Amygdala (tissue), 56 donors: ENCODE measurements at regions not wholly inside any gene's neighbourhood (a gene's known extent, or its start where the extent isn't known, plus 50 kb on each side); places are given as distances from the start of the nearest gene placed in this dataset.
"Not testable (repeated sequence)": the region's sequence is repeated elsewhere in the genome, so short reads cannot be mapped to it uniquely, and the experiment has no call there.

ENCODE experiments used
- DNase-seq, 56 donors: peaks; one replicate each; lab custom pipeline; 2025; lab: John Stamatoyannopoulos, UW

DNA sequence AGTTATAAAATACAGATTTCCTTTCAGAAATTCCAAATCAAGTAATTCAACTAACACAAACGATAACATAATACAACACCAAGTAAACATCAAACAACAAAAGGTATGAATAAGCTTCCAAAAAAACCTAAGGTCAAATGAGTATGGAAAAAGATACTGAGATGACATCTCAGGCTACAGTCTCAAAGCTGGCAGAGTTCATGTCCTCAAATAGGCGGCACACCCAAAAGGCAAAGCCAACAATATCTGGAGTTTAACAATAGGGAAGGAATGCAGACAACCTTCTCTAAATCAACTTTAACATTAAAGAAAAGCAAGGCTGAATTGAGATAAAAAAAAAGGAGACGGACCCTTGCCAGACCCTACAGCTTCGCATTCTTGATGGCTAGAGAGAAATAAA, 346.6 kb downstream of the RSL24D1 start:
- no peak for DNase-seq

DNA sequence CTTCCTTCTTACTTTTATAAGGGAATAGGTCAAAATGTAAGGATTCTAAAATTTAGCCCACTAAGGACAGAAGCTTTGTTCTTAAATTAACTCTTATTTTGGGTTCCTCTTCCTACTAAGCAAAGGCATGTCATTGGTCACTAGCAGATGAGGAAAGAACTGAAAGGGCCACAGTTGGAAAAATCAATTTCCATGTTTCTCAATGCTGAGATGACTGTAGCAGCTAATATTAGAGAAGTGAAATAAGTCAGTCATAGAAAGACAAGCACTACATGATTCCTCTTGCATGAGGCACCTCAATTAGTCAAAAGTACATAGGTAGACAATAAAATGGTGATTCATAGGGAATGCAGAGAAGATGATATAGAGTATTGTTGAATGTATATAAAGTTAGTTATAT, 353.7 kb downstream of the RSL24D1 start:
- DNase-seq, result no peak

DNA sequence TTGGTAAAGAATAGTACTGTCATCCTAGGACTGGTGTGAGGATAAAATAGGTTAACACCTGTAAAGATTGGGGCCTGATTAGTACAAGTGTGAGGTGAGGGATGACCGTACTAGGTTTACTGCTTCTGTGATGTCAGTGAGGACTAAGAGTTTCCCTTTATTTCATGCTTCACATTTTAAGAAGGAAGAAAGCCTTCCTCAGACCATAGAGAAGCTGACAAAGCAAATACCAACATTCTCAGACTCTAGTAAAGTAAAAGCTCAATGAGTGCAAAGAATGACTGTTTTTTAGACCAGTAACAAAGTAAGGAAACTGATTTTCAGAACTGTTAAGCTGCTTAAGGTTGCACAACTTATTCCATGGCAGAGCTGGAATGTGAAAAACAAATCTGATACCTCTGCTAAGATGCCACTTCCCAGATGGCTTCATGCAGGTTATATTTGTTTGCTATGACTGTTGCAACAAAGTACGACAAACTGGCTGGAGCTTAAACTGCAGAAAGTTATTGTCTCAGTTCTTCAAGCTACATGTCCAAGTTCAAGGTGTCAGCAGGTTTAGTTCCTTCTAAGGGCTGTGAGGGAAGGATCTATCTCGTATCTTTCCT, 354.9 kb downstream of the RSL24D1 start:
- no peak for DNase-seq

DNA sequence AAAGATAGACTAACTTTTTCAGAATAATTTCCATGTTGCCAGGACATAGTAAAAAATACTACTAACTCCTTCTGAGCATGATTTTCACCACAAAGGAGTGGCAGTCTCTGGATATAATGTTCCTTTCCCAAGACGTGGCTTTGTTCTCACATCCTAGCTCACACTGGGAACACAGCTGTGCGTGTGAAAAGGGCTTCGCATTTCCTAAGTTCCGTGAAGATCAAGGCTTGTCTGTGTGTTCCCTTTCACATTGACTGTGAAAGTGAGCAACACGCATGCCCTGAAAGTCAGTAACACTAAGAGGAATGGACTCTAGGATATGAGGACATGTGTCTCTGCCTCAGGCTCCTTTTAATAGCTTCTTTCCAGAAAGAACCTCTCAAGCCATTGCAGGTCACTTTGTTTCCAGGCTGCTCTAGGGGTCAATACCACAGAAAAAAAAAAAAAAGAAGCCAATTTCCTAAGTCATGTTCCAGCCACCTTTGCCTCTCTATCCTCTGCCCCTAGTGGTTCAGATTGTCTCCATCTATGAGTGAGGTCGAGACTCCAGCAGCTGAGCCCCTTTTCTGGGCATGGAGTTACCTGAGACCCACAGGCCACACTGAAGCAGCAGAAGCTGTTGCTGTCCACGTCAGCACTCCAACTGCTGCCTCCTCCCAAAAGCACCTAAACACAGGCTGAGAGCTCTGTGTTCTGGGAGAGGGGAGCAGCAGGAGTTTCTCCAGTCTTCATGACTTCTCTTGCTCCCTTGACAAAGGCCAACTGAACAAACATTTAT, 355.9 kb downstream of the RSL24D1 start:
- no peak for DNase-seq

DNA sequence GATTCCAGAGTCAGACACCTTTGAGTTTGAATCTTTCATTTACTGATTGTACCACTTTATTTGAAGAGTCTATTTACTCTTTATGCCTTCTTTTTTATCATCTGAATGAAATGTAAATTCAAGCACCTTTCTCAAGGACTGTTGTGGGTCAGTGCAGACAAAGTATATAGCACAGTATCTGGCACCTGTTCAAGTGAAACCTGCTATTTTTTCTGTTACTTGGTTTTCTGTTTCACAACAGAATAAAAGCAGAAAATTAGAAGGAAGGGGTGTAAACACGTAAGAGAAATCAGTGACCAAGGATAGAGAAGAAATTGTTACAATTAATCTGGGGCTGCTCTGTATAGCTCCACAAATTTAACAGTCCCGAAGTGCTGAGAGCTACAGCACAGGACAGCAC, 357.4 kb downstream of the RSL24D1 start:
- DNase-seq, result no peak

DNA sequence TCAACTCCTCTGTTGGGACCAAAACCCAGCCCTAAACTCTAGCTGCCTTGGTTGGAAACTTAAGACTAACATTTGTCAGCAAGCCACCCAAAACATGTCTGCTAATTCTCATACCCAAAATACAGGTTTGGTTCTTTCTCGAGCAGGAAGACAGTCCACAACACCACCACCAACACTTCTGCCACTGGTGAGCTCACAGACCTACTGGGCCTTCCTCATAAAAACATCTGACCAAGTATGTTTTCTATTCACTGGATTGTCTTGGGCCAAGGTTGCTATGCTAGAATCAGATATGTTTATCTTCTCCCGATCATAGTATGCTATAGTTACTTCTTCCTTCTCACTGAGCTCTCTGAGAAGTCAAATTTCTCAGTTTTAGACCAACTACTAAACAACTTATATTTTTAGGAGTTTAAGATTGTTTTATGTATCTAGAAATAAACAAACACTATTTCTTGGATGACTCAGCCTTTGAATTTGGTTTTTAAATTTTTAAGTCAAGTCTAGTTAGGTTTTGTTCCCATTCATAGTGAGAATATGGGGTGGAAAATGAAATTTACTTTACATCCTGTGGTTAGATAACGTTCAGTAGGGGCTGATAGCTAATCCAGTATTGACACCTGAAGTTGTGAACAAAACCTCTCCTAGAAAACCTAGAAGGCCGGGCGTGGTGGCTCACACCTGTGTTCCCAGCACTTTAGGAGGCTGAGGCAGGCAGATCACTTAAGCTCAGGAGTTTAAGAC, 360.5 kb downstream of the RSL24D1 start:
- DNase-seq, result no peak

DNA sequence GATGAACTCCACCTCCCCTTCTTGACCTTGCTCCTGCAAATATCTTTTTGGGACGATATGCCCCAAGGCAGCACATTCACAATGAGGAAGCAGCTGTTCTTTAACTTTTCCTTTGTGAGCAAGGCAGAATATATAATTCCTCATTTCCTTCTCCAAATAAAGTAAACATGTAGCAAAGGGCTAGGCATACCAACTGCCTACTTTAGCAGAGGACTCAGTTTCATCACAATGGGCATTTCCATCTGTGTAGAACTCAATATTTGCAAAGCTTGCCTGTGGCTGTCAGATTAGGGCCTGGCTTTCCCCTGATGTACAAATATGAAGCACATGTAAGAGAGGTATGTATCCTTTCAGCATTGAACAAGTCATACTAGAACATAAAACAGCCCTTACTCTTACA, 366.9 kb downstream of the RSL24D1 start:
- DNase-seq, result no peak

DNA sequence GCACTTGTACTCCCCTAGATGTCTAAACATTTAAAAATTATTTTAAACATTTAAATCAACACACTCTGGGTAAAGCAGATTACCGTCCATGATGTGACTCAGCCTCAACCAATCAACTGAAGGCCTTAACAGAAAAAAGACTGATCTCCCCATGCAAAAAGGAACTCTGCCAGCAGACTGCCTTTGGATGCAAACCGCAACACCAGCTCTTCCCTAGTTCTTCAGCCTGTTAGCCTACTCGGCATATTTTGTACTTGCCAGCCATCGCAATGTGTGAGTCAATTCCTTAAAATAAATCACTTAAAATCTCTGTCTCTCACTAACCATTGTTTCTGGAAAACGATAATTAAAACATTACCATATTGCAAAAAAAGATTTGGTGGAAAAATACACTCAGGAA, 375.9 kb downstream of the RSL24D1 start:
- peak in 25 of 56 donors; percentile 0 to 57 (median 5) for DNase-seq

DNA sequence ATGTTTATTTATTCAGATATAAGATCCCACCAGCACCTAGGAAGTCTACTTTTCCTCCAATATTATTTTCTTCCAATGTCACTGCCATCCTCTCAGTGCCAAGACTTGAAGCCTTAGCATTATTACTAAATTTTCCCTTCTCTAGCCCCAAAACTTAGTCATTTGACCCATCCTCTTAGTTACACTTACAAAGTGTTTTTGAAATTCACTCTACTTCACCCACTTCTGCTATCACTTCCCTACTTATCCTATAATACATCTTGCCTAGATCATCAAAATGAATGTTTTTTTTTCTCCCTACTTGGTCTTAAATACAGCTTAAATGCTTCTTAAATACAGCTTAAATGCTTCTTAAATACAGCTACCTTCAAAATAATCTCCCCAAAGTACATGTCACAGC, 376.6 kb downstream of the RSL24D1 start:
- DNase-seq, result no peak

DNA sequence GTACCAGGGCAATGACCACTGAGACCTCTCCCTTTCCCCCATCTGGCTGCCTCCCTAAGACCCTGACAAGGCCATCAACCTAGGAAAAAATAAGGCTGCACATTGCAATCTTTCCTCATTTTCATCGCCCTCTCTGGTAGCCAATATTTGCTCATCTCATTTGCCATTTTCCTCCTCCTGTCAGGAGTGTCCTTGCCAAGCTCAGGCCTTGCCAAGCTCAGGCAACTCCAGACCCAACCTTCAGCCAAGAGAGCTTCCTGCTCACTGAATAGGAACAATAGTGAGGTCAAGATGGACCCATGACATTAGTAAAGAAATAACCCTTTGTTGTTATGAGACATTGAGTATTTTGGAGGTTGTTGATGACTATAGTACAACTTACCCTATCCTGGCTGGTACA, 380.3 kb downstream of the RSL24D1 start:
- no peak for DNase-seq

DNA sequence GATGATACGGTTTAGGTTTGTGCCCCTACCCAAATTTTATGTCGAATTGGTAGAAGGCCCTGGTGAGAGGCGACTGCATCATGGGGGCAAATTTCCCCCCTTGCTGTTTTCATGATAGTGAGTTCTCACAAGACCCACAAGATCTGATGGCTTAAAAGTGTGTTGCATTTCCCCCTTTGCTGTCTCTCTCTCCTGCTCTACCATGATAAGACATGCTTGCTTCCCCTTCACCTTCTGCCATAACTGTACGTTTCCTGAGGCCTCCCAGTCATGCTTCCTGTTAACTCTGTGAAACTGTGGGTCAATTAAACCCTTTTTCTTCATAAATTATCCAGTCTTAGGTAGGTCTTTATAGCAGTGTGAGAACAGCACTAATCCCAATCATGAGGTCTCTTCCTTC, 381.2 kb downstream of the RSL24D1 start:
- no peak for DNase-seq

DNA sequence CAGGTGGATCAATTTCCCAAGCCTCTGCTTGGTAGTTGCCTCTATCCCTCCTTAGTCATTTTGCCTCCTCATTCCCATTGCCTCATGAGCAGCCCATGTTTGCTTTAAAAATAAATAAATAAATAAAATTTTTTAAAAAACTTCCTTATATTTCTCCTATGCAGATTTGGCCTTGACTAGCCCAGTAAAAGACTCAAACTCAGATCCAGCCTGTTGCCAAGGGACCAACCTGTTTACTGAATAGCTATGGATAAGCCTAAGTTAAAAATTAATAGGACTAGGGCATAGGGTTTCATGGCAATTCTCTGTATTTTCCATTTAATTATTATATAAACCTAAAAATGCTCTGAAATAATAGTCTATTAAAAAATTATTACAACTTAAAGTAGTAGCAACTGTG, 384.4 kb downstream of the RSL24D1 start:
- no peak for DNase-seq

DNA sequence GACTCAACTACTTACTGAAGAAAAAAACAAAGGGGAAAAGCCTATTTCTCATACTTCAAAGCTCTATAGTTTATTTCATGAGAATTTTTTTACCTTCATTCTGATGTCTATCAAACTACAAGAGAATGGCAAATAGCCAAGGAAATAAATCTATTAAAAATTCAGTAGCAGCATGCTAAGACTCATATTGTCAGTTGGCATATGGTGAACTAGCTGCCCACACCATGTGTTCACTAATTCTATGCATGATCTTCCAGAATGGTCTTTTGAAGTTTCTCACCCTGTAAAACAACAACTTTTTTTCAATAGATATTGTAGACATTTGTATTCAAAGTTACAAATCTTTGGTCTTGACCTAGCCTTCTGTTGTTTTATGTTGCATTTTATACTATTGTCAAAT, 386.2 kb downstream of the RSL24D1 start:
- DNase-seq, result no peak

DNA sequence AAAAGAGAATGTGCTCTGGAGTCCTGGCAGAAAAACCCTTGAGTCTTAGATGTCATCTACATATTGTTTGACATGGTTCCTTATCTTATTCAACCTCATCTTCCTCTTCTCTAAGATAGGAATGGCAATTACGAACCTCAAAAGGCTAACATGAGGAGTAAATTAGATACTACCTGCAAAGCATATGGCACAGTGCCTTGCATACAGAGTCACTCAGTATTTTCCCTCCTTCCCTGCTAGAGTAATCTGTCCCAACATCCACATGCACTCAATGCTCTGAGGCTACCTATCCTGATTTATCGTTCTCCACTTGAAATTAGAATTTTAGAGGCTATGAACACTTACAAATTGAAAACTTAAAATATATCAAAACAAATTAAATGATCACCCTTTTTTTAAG, 386.7 kb downstream of the RSL24D1 start:
- DNase-seq, result no peak

DNA sequence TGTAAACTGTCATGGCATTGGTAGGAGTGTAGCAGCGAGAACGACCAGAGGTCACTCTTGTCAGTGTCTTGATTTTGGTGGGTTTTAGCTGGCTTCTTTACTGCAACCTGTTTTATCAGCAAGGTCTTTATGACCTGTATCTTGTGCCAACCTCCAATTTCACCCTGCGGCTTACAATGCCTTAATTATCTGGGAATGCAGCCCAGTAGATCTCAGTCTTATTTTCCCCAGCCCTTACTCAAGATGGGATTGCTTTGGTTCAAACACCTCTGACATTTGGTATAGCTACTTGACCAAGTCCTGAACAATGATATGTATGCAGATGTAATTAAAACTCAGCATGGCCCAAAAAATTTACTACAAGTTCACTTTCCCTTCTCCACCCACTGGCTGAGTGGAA, 388.4 kb downstream of the RSL24D1 start:
- no peak for DNase-seq

DNA sequence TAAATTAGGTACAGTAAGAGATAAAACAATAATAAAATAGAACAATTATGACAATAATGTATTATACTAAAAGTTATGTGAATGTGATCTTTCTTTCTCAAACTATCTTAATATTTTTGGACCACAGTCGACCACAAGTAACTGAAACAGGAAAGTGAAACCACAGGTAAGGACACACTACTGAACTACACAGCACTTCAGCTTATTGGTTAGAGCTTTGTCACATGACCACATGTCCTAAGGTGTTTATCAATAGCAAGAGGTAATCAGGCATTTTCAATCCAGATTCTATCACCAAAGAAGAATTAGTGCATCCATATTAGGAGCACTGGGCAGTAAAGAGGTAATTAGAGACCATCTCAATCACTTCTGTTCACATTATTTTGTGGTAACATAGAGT, 392.8 kb downstream of the RSL24D1 start:
- no peak for DNase-seq

DNA sequence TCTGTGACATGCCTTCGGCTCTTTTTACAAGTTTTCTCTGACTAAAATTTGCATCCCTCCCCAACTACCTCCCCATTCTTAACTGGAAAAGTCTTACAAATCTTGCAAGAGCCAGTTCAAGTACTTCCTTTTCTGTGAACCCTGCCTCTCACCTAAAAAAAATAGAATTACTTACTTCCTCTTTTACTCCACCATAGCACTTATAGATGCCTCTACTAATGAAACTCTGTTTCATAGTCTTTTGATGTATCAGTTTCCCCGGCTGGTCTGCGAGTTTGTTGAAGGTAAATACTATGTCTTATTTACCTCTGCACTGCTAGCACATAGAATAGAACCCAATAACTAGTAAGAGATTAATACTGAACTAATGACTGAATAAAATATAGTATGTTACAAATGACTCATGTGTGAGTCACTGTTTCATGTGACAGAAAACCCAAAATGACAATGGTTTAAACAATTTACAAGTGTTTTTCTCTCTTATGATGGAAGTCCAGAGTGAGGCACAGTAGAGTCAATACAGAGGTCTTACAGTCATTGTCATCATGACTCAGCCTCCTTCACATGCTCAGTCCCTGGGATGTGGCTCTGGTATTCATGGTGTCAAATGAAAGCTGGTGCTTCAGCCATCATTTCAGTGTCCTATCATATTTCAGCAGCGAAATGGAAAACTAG, 393.5 kb downstream of the RSL24D1 start:
- DNase-seq, result no peak

DNA sequence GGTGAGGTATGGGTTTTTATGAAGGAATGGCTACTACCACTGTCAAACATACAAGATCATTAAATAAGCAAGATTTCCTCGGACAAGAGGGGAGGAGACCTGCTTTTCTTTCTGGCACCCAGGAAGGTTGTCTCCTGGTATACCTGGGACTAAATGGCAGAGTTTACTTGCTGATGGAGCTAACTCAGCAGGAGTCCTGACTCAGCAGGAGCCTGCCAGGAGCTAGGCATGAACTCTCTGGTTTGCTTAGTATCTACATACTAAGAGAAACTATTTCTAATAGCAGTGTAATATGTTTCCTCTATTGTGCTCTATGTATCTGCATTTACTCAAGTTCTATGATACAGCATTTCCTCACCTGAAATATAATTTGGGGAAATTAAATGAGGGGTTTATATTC, 404.2 kb downstream of the RSL24D1 start:
- no peak for DNase-seq

DNA sequence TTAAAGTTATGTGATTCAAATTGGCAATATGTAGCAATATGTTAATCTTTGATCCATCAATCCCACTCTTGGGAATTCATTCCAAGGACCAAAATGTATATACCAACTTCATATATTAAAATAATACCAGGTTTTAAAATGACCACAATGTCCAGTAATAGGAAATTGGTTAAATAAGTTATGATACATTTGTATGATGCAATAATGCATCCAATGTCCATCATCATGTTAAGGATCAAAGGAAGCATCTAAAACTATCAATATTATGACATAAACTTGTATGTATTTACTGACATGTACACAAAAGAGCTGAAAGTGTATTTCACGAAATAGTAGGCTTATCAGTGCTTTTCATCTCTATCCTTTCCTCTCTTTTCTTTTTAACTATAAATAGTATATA, 406.0 kb downstream of the RSL24D1 start:
- DNase-seq, result no peak

DNA sequence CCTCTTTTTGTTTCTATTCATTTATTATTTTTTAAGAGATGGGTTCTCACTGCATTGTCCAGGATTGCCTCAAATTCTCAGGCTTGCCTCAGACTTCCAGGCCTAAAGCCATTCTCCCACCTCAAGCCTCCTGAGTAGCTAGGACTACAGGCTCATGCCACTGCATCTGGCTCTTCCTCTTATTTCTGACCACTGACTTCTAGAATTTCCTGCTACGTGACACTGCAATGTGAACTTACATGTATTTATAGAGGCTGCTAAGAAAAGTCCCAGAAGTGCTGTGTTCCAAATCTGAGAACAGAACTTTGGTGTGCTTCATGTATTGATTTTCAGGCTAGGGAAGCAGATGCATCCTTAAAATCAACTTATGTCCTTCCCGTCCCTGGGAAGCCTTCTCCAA, 407.4 kb downstream of the RSL24D1 start:
- DNase-seq, result peak in 6 of 56 donors; percentile 1 to 8 (median 2)

DNA sequence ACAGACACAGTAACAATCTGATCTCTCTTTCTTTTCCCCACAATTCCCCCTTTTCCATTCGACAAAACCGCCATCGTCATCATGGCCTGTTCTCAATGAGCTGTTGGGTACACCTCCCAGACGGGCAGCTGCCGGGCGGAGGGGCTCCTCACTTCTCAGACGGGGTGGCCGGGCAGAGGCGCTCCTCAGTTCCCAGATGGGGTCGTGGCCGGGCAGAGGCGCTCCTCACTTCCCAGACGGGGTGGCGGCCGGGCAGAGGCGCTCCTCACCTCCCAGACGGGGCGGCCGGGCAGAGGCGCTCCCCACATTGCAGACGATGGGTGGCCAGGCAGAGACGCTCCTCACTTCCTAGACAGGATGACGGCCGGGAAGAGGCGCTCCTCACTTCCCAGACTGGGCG, 415.5 kb downstream of the RSL24D1 start:
- not testable (repeated sequence) for DNase-seq
